GM18519 (cell line): ENCODE measurements at regions not wholly inside any gene's neighbourhood (a gene's known extent, or its start where the extent isn't known, plus 50 kb on each side); places are given as distances from the start of the nearest gene placed in this dataset.

Source experiments
- ATAC-seq: cut with Tn5 transposase; IDR thresholded peaks from one replicate; pipeline ENCODE4 v1.9.1; 2021; ENCODE audit warnings: mild to moderate bottlenecking, moderate library complexity; ENCODE audit not compliant: unreplicated experiment, low FRiP score

GRCh38 chr2:145157741-145158591, 638.0 kb upstream of the ZEB2 start:
- ATAC-seq = no peak

- ATAC-seq = no peak
Observed at GRCh38 chr2:145157036-145157675, 637.2 kb upstream of the ZEB2 start.

GRCh38 chr2:145156199-145156598, 636.3 kb upstream of the ZEB2 start:
- ATAC-seq = no peak

- no peak for ATAC-seq
Observed at GRCh38 chr2:145155196-145155595, 635.3 kb upstream of the ZEB2 start.

- ATAC-seq = no peak
Observed at GRCh38 chr2:145154731-145155130, 634.8 kb upstream of the ZEB2 start.

GRCh38 chr2:145146691-145147090, 626.8 kb upstream of the ZEB2 start:
- ATAC-seq = no peak

GRCh38 chr2:145144131-145144728, 624.3 kb upstream of the ZEB2 start:
- ATAC-seq = no peak

- no peak for ATAC-seq
Observed at GRCh38 chr2:145141981-145142380, 622.1 kb upstream of the ZEB2 start.

GRCh38 chr2:145140658-145141057, 620.7 kb upstream of the ZEB2 start:
- no peak for ATAC-seq

GRCh38 chr2:145138626-145139025, 618.7 kb upstream of the ZEB2 start:
- ATAC-seq = no peak

- ATAC-seq = no peak
Observed at GRCh38 chr2:145137901-145138300, 618.0 kb upstream of the ZEB2 start.

- ATAC-seq = no peak
Observed at GRCh38 chr2:145137211-145137610, 617.3 kb upstream of the ZEB2 start.

- no peak for ATAC-seq
Observed at GRCh38 chr2:145136702-145137101, 616.8 kb upstream of the ZEB2 start.

GRCh38 chr2:145126146-145126545, 606.2 kb upstream of the ZEB2 start:
- no peak for ATAC-seq

- no peak for ATAC-seq
Observed at GRCh38 chr2:145124085-145124484, 604.2 kb upstream of the ZEB2 start.

- no peak for ATAC-seq
Observed at GRCh38 chr2:145123606-145124005, 603.7 kb upstream of the ZEB2 start.

- ATAC-seq = peak; percentile 84
Observed at GRCh38 chr2:145119225-145119624, 599.3 kb upstream of the ZEB2 start.

- ATAC-seq = no peak
Observed at GRCh38 chr2:145116834-145117725, 597.2 kb upstream of the ZEB2 start.

GRCh38 chr2:145116056-145116455, 596.1 kb upstream of the ZEB2 start:
- no peak for ATAC-seq

GRCh38 chr2:145114726-145115125, 594.8 kb upstream of the ZEB2 start:
- no peak for ATAC-seq

- no peak for ATAC-seq
Observed at GRCh38 chr2:145112467-145112866, 592.5 kb upstream of the ZEB2 start.
